ENCODE measurements at regions not wholly inside any gene's neighbourhood (a gene's known extent, or its start where the extent isn't known, plus 50 kb on each side); places are given as distances from the start of the nearest gene placed in this dataset.

- TF ChIP-seq E2F8 (IDR thresholded peaks at IDR 0.05; ENCODE audit: low read depth, partially characterized antibody) (no peak), RBBP5 (conservative IDR thresholded peaks at IDR 0.05) (no peak), PKNOX1 (IDR thresholded peaks at IDR 0.05) (no peak), CHD4 (IDR thresholded peaks at IDR 0.05) (no peak), HDGF (IDR thresholded peaks at IDR 0.05) (no peak), MYB (IDR thresholded peaks at IDR 0.05; ENCODE audit: borderline replicate concordance, low read depth, low read length) (no peak), EED (IDR thresholded peaks at IDR 0.05; ENCODE audit: low read depth) (no peak), HDAC2 (IDR thresholded peaks at IDR 0.05) (no peak), ZNF207 (IDR thresholded peaks at IDR 0.05; ENCODE audit: borderline replicate concordance) (no peak), NR2C1 (IDR thresholded peaks at IDR 0.05) (no peak), CREB1 (IDR thresholded peaks at IDR 0.05; ENCODE audit: low read depth) (no peak)
Measured at GRCh38 chr7:79547132-79547531, 93.7 kb upstream of the MAGI2 start (continued).

- H2AFZ ChIP-seq (ENCODE audit: control insufficient read depth, low read depth, low read length), result no peak overlapping the region
- H3K79me2 ChIP-seq (ENCODE audit: control insufficient read depth, insufficient read depth, low read length), result no peaks in the 10 kb centered on the region
- RAD21 ChIA-PET (ENCODE audit: unreplicated experiment), result no interaction called here
- H3K4me1 ChIP-seq (ENCODE audit: control insufficient read depth, insufficient read depth, low read length), result no peaks in the 10 kb centered on the region
- H3K4me2 ChIP-seq (ENCODE audit: control insufficient read depth, insufficient read depth), result no peak overlapping the region
- 0% methylated on average over 1 of the region's 1 CpG for WGBS (ENCODE audit: insufficient coverage, insufficient replicate concordance, low lambda C conversion rate, missing lambda C conversion rate)
- no peak overlapping the region for H3K9ac ChIP-seq (ENCODE audit: control insufficient read depth, insufficient read depth, low read length)
- TF ChIP-seq POU2F2 (IDR thresholded peaks at IDR 0.05; ENCODE audit: borderline replicate concordance, low read depth, low read length) (no peak), NBN (IDR thresholded peaks at IDR 0.05) (no peak), DPF2 (IDR thresholded peaks at IDR 0.05) (no peak)
- BruUV-seq (replicated peaks), result no TSS peak
- POLR2A ChIA-PET, result no interaction called here
- SMC1A ChIA-PET (ENCODE audit: uncharacterized antibody, unreplicated experiment), result no interaction called here
- ATAC-seq (no peak), FAIRE-seq (no peak), DNase-seq (ENCODE audit: low read depth, low spot score) (no peak)
- no peaks in the 10 kb centered on the region for H4K20me1 ChIP-seq (ENCODE audit: control insufficient read depth, insufficient read depth)
- H3K4me3 ChIP-seq, result no peak overlapping the region
- no peaks in the 10 kb centered on the region for H3K9me3 ChIP-seq (replicated peaks; ENCODE audit: control insufficient read depth, insufficient read depth, low read length)
- CTCF ChIA-PET, result no interaction called here
- H3K36me3 ChIP-seq (ENCODE audit: control insufficient read depth in 2 of 2, insufficient read depth in 2 of 2, low read length in 1 of 2), result no peaks in the 10 kb centered on the region
- no peak overlapping the region for H3K27ac ChIP-seq (ENCODE audit: control insufficient read depth, insufficient read depth)
- H3K27me3 ChIP-seq (replicated peaks in 1 of 2; ENCODE audit: control insufficient read depth in 2 of 2, insufficient read depth in 2 of 2, low read length in 1 of 2), result no peaks in the 10 kb centered on the region
- intact Hi-C loops (cut with micrococcal nuclease; ENCODE audit: unreplicated experiment), result no loop called here
- in situ Hi-C loops (cut with MboI), result no loop called here
Measured at GRCh38 chr7:79540592-79540991, 87.1 kb upstream of the MAGI2 start.
